Ascending aorta (tissue), 2 donors: ENCODE measurements at regions not wholly inside any gene's neighbourhood (a gene's known extent, or its start where the extent isn't known, plus 50 kb on each side); places are given as distances from the start of the nearest gene placed in this dataset.
"Not testable (repeated sequence)": the region's sequence is repeated elsewhere in the genome, so short reads cannot be mapped to it uniquely, and the experiment has no call there.

Experiments used
- DNase-seq, 2 donors: peaks; one replicate each; pipeline ENCODE4 v3.0.0-alpha.2; 2019; ENCODE audit warnings: low spot score in 2 of 2
- H3K27ac ChIP-seq, 2 donors: fragments of 200-600 bp; sonication (generic); one replicate each; pipeline ENCODE4 v1.5.1; 2016 to 2017; ENCODE audit warnings: mild to moderate bottlenecking in 1 of 2
- H3K27me3 ChIP-seq: fragments of 200-600 bp; sonication (generic); one replicate; pipeline ENCODE4 v1.5.1; 2017
- H3K36me3 ChIP-seq, 2 donors: fragments of 200-600 bp; sonication (generic); one replicate each; pipeline ENCODE4 v1.5.1; 2016
- H3K4me1 ChIP-seq, 2 donors: fragments of 200-600 bp; sonication (generic); one replicate each; pipeline ENCODE4 v1.5.1; 2016 to 2017; ENCODE audit warnings: mild to moderate bottlenecking in 1 of 2
- H3K4me3 ChIP-seq, 2 donors: fragments of 200-600 bp; sonication (generic); one replicate each; pipeline ENCODE4 v1.5.1; 2016 to 2017; ENCODE audit warnings: mild to moderate bottlenecking in 1 of 2
- H3K9me3 ChIP-seq, 2 donors: fragments of 200-600 bp; sonication (generic); one replicate each; pipeline ENCODE4 v1.5.1; 2016
- CTCF ChIP-seq, 3 experiments: fragments of 200-600 bp in 2 of 3; fragments of 450-650 bp in 1 of 3; sonication (generic) in 2 of 3; IDR thresholded peaks; one replicate each; pipeline ENCODE4 v1.5.1; 2016 to 2019; ENCODE audit warnings: antibody characterized with exemption in 3 of 3, mild to moderate bottlenecking in 1 of 3, moderate library complexity in 1 of 3
- intact Hi-C: fragments of 100-400 bp; cut with DNase I; formaldehyde crosslinking; loops from one replicate; pipeline ENCODE4 v1.15.1; 2023

- no peaks in the 10 kb centered on the region for H3K9me3 ChIP-seq
- intact Hi-C loops: no loop called here
- H3K27ac ChIP-seq: no peak overlapping the region
- no peaks in the 10 kb centered on the region for H3K27me3 ChIP-seq
- H3K4me1 ChIP-seq: no peaks in the 10 kb centered on the region
- H3K36me3 ChIP-seq: no peaks in the 10 kb centered on the region
- no peak overlapping the region for H3K4me3 ChIP-seq
- TF ChIP-seq CTCF (IDR thresholded peaks at IDR 0.05): no peak
- DNase-seq: no peak
These were observed 99.7 kb downstream of the ZNF22 start for GRCh38 chr10:45100429-45100828.

- no peak overlapping the region for H3K4me3 ChIP-seq
- DNase-seq: no peak
- TF ChIP-seq CTCF (IDR thresholded peaks at IDR 0.05): no peak
- H3K4me1 ChIP-seq: no peaks in the 10 kb centered on the region
- no peaks in the 10 kb centered on the region for H3K36me3 ChIP-seq
- no peaks in the 10 kb centered on the region for H3K9me3 ChIP-seq
- no peak overlapping the region for H3K27ac ChIP-seq
- H3K27me3 ChIP-seq: no peaks in the 10 kb centered on the region
- intact Hi-C loops: no loop called here
These were observed 104.0 kb downstream of the ZNF22 start for GRCh38 chr10:45104674-45105073.

- H3K27ac ChIP-seq, intact Hi-C loops, H3K9me3 ChIP-seq, H3K27me3 ChIP-seq, H3K4me1 ChIP-seq, H3K36me3 ChIP-seq, H3K4me3 ChIP-seq, DNase-seq: not testable (repeated sequence)
These were observed 104.6 kb downstream of the ZNF22 start for GRCh38 chr10:45105309-45105708.

GRCh38 chr10:45106236-45106856, 105.6 kb downstream of the ZNF22 start:
- no peak for TF ChIP-seq CTCF (IDR thresholded peaks at IDR 0.05)
- no peaks in the 10 kb centered on the region for H3K9me3 ChIP-seq
- DNase-seq: no peak
- H3K36me3 ChIP-seq: no peaks in the 10 kb centered on the region
- H3K4me1 ChIP-seq: no peaks in the 10 kb centered on the region
- H3K4me3 ChIP-seq: no peak overlapping the region
- intact Hi-C loops: no loop called here
- H3K27ac ChIP-seq: no peak overlapping the region
- no peaks in the 10 kb centered on the region for H3K27me3 ChIP-seq

- Histone ChIP-seq H3K4me1 (no peaks in the 10 kb centered on the region), H3K9me3 (no peaks in the 10 kb centered on the region), H3K36me3 (no peaks in the 10 kb centered on the region), H3K27ac (no peak overlapping the region), H3K4me3 (no peak overlapping the region), H3K27me3 (no peaks in the 10 kb centered on the region)
- intact Hi-C loops: no loop called here
- DNase-seq: no peak
- no peak for TF ChIP-seq CTCF (IDR thresholded peaks at IDR 0.05)
These were observed 110.8 kb downstream of the ZNF22 start for GRCh38 chr10:45111509-45111908.

- intact Hi-C loops, H3K4me3 ChIP-seq, H3K4me1 ChIP-seq, H3K27me3 ChIP-seq, H3K36me3 ChIP-seq, H3K9me3 ChIP-seq, H3K27ac ChIP-seq, DNase-seq: not testable (repeated sequence)
These were observed 117.2 kb downstream of the ZNF22 start for GRCh38 chr10:45117940-45118339.

- H3K27ac ChIP-seq: no peak overlapping the region
- H3K9me3 ChIP-seq: no peaks in the 10 kb centered on the region
- TF ChIP-seq CTCF (IDR thresholded peaks at IDR 0.05): no peak
These were observed 118.2 kb downstream of the ZNF22 start for GRCh38 chr10:45118929-45119328.

GRCh38 chr10:45122180-45122860, 121.6 kb downstream of the ZNF22 start:
- DNase-seq, H3K4me1 ChIP-seq, H3K4me3 ChIP-seq, H3K27me3 ChIP-seq, H3K36me3 ChIP-seq, H3K27ac ChIP-seq, intact Hi-C loops, H3K9me3 ChIP-seq: not testable (repeated sequence)

More at GRCh38 chr10:45118929-45119328, 118.2 kb downstream of the ZNF22 start:
- H3K36me3 ChIP-seq: no peaks in the 10 kb centered on the region
- H3K27me3 ChIP-seq: no peaks in the 10 kb centered on the region
- no peak for DNase-seq
- intact Hi-C loops: no loop called here
- H3K4me3 ChIP-seq: no peak overlapping the region
- no peaks in the 10 kb centered on the region for H3K4me1 ChIP-seq
